GM23338 (cell line): ENCODE measurements at regions not wholly inside any gene's neighbourhood (a gene's known extent, or its start where the extent isn't known, plus 50 kb on each side); places are given as distances from the start of the nearest gene placed in this dataset.

Experiments
- ATAC-seq: fragments of 200-7000 bp; cut with Tn5 transposase; 3 replicates; pipeline ENCODE4 v1.9.1; 2020
- DNase-seq: peaks from one replicate; pipeline ENCODE4 v3.0.0-alpha.2; 2015; ENCODE audit warnings: low spot score
- H2AFZ ChIP-seq: fragments of 200-600 bp; sonication (generic); 2 replicates; pipeline ENCODE4 v1.8.0; 2016; ENCODE audit warnings: antibody characterized with exemption, mild to moderate bottlenecking, moderate library complexity
- H3F3A ChIP-seq: fragments of 200-600 bp; sonication (generic); replicated peaks from 2 replicates; pipeline ENCODE4 v1.8.0; 2017; ENCODE audit warnings: antibody characterized with exemption, mixed run types, low read depth
- H3K27ac ChIP-seq: fragments of 200-600 bp; sonication (generic); 2 replicates; pipeline ENCODE4 v1.6.1; 2016; ENCODE audit warnings: low read depth
- H3K27me3 ChIP-seq: fragments of 200-600 bp; sonication (generic); 2 replicates; pipeline ENCODE4 v1.8.0; 2016; ENCODE audit warnings: mild to moderate bottlenecking, mixed run types, moderate library complexity; ENCODE audit not compliant: insufficient read depth
- H3K36me3 ChIP-seq: fragments of 200-600 bp; sonication (generic); 2 replicates; pipeline ENCODE4 v1.8.0; 2016; ENCODE audit warnings: mild to moderate bottlenecking; ENCODE audit not compliant: insufficient read depth
- H3K4me1 ChIP-seq: fragments of 200-600 bp; sonication (generic); 2 replicates; pipeline ENCODE4 v1.8.0; 2016; ENCODE audit warnings: mild to moderate bottlenecking, moderate library complexity; ENCODE audit not compliant: insufficient read depth
- H3K4me2 ChIP-seq: fragments of 200-600 bp; sonication (generic); 2 replicates; pipeline ENCODE4 v1.7.1; 2017; ENCODE audit warnings: mixed run types
- H3K4me3 ChIP-seq: fragments of 200-600 bp; sonication (generic); 2 replicates; pipeline ENCODE4 v1.6.1; 2016; ENCODE audit warnings: mixed run types
- H3K79me2 ChIP-seq: fragments of 200-600 bp; sonication (generic); replicated peaks from 2 replicates; pipeline ENCODE4 v1.8.0; 2017; ENCODE audit warnings: mild to moderate bottlenecking; ENCODE audit not compliant: insufficient read depth
- H3K9me2 ChIP-seq: fragments of 200-600 bp; sonication (generic); 2 replicates; pipeline ENCODE4 v1.8.0; 2017; ENCODE audit not compliant: insufficient read depth
- H4K20me1 ChIP-seq: fragments of 200-600 bp; sonication (generic); replicated peaks from 2 replicates; pipeline ENCODE4 v1.8.0; 2017; ENCODE audit warnings: mild to moderate bottlenecking; ENCODE audit not compliant: insufficient read depth
- H3K27ac Mint-ChIP-seq: 2 replicates; pipeline ENCODE4 v1.8.0; 2020; ENCODE audit warnings: inconsistent platforms, mild to moderate bottlenecking, moderate library complexity, mixed read lengths
- H3K27me3 Mint-ChIP-seq: 3 replicates; pipeline ENCODE4 v1.8.0; 2022; ENCODE audit warnings: low read depth, mild to moderate bottlenecking, moderate library complexity, mixed read lengths, inconsistent platforms; ENCODE audit not compliant: insufficient read depth, poor library complexity
- H3K36me3 Mint-ChIP-seq: 3 replicates; pipeline ENCODE4 v1.8.0; 2021; ENCODE audit warnings: low read depth, mild to moderate bottlenecking, inconsistent platforms, moderate library complexity, mixed read lengths
- H3K4me1 Mint-ChIP-seq: 3 replicates; pipeline ENCODE4 v1.8.0; 2020; ENCODE audit warnings: mild to moderate bottlenecking, inconsistent platforms, mixed read lengths
- H3K4me3 Mint-ChIP-seq: 3 replicates; pipeline ENCODE4 v1.8.0; 2021; ENCODE audit warnings: moderate library complexity, mild to moderate bottlenecking, inconsistent platforms, mixed read lengths
- H3K9me3 Mint-ChIP-seq: 3 replicates; pipeline ENCODE4 v1.8.0; 2020; ENCODE audit warnings: moderate library complexity, mild to moderate bottlenecking, inconsistent platforms, mixed read lengths
- CREB1 ChIP-seq: fragments of 250-450 bp; sonication (Bioruptor Pico); IDR thresholded peaks from 2 replicates; pipeline ENCODE4 v1.5.0; 2020; ENCODE audit warnings: low read depth, mild to moderate bottlenecking, moderate library complexity
- CTCF ChIP-seq, 2 experiments: fragments of 200-600 bp in 1 of 2; sonication (generic) in 1 of 2; conservative IDR thresholded peaks; 2 replicates each; pipeline versions ENCODE4 v1.5.1 to v1.6.1; 2016 to 2017; ENCODE audit warnings: antibody characterized with exemption in 2 of 2, low read depth in 2 of 2, mild to moderate bottlenecking in 2 of 2, moderate library complexity in 1 of 2
- EZH2 ChIP-seq: fragments of 200-600 bp; sonication (generic); IDR thresholded peaks from one replicate; pipeline ENCODE4 v1.8.0; 2017; ENCODE audit warnings: antibody characterized with exemption, mild to moderate bottlenecking, low read depth; ENCODE audit not compliant: unreplicated experiment
- NANOG ChIP-seq: IDR thresholded peaks from 2 replicates; pipeline ENCODE4 v1.6.1; 2016; ENCODE audit warnings: antibody characterized with exemption, borderline replicate concordance
- POLR2AphosphoS5 ChIP-seq: IDR thresholded peaks from 2 replicates; pipeline ENCODE4 v1.6.1; 2016; ENCODE audit warnings: antibody characterized with exemption, low read depth
- STAT1 ChIP-seq: IDR thresholded peaks from one replicate; pipeline ENCODE4 v1.6.1; 2016; ENCODE audit warnings: antibody characterized with exemption; ENCODE audit not compliant: unreplicated experiment
- ZNF114 ChIP-seq: fragments of 250-450 bp; sonication (Bioruptor Pico); IDR thresholded peaks from 2 replicates; pipeline ENCODE4 v1.5.0; 2020; ENCODE audit warnings: mild to moderate bottlenecking, moderate library complexity
- ZNF462 ChIP-seq: fragments of 250-450 bp; sonication (Bioruptor Pico); IDR thresholded peaks from 2 replicates; pipeline ENCODE4 v1.5.0; 2020; ENCODE audit warnings: mild to moderate bottlenecking, moderate library complexity
- TF ChIP-seq, protein P1 (sequence below): IDR thresholded peaks from 2 replicates; pipeline ENCODE4 v1.6.1; 2016; ENCODE audit warnings: antibody characterized with exemption

GRCh38 chrX:7283741-7284140 is 135.8 kb upstream of the PUDP start (continued):
- TF ChIP-seq ZNF462 (CRISPR knock-in tag) (no peak), ZNF114 (CRISPR knock-in tag) (no peak), POLR2AphosphoS5 (no peak), STAT1 (no peak), CTCF (conservative IDR thresholded peaks at IDR 0.05; ENCODE audit: low read depth in 2 of 2) (no peak), CREB1 (CRISPR knock-in tag) (no peak)

GRCh38 chrX:7280520-7280919 is 132.6 kb upstream of the PUDP start:
- no peaks in the 10 kb centered on the region for H3K9me3 Mint-ChIP-seq
- H3K9me2 ChIP-seq: no peaks in the 10 kb centered on the region
- no peaks in the 10 kb centered on the region for H4K20me1 ChIP-seq
- no peak overlapping the region for H3K4me2 ChIP-seq
- H3K36me3 Mint-ChIP-seq: no peaks in the 10 kb centered on the region
- H3K27me3 ChIP-seq: no peaks in the 10 kb centered on the region
- no peak overlapping the region for H3K27ac Mint-ChIP-seq
- no peak overlapping the region for H3K4me3 ChIP-seq
- no peak for DNase-seq
- H2AFZ ChIP-seq: no peak overlapping the region
- no peaks in the 10 kb centered on the region for H3K36me3 ChIP-seq
- H3K27ac ChIP-seq: no peak overlapping the region
- no peaks in the 10 kb centered on the region for H3K4me1 Mint-ChIP-seq
- no peaks in the 10 kb centered on the region for H3K27me3 Mint-ChIP-seq
- ATAC-seq: no peak
- no peaks in the 10 kb centered on the region for H3F3A ChIP-seq
- H3K4me3 Mint-ChIP-seq: no peak overlapping the region
- H3K79me2 ChIP-seq: no peaks in the 10 kb centered on the region
- no peaks in the 10 kb centered on the region for H3K4me1 ChIP-seq
- no peak for TF ChIP-seq POLR2AphosphoS5
- no peak for TF ChIP-seq STAT1
- no peak for TF ChIP-seq NANOG
- no peak for TF ChIP-seq EZH2
- no peak for TF ChIP-seq CREB1 (CRISPR knock-in tag)
- TF ChIP-seq, protein P1, sequence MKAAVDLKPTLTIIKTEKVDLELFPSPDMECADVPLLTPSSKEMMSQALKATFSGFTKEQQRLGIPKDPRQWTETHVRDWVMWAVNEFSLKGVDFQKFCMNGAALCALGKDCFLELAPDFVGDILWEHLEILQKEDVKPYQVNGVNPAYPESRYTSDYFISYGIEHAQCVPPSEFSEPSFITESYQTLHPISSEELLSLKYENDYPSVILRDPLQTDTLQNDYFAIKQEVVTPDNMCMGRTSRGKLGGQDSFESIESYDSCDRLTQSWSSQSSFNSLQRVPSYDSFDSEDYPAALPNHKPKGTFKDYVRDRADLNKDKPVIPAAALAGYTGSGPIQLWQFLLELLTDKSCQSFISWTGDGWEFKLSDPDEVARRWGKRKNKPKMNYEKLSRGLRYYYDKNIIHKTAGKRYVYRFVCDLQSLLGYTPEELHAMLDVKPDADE: no peak
- no peak for TF ChIP-seq ZNF114 (CRISPR knock-in tag)
